T-helper 2 cell treated with Interferon-gamma antibody and Interleukin-4, amounts not matched to agents 100 ng/mL and 5 ng/mL, for 36 hours (primary cell): ENCODE measurements at regions not wholly inside any gene's neighbourhood (a gene's known extent, or its start where the extent isn't known, plus 50 kb on each side); places are given as distances from the start of the nearest gene placed in this dataset.

Experiments
- intact Hi-C: fragments of 100-400 bp; cut with micrococcal nuclease; formaldehyde crosslinking; loops from one replicate; pipeline ENCODE4 v1.15.1; 2023

DNA sequence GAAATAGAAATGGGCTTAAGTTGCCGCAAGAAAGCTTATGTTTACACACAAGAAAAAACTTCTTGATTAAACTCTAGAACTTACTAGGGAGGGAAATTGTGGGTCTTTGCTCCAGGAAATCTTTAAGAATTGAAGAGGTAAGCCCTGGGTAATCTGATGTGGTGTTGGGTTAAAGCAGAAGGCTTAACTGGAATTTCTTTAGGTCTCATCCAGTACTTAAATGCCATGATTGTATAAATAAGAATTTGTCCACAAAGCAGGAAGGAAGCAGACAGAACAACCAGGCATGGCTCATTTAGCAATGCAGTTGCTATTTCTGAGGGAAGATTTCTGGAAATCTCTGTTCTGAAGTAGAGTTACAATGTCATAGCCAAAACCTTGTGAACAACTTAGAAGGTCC is 360.4 kb downstream of the KLF5 start:
- intact Hi-C loops: loop anchor here (5.0 kb wide), 2 partner anchors 192 to 288 kb away; no protein-coding TSS in a partner anchor

DNA sequence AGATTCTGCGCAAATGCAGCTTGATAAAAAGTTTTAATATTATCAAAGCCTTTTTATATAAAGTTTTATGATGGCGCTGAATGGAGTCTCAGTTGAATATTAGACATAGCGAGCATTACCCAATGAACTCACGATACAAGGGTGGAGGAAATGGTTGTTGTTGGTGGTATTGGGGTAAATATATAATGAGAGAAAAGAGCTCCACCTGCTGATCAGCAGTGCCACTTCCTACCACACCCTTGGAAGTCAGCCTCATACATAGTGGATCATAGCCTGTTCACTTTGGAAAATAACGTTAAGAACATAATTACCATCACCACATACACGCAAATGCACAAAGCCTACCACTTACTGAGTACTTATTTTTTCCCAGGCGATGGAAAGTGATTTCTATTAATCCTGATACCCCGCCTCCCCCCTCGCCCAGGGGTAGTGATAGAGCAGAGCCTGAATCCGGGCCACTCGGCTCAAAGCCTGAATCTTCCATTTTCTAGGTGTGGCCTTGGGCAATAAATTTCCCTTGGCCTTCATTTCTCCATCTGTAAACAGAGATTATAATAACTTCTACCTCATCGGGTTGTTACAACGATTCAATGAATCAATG is 358.3 kb downstream of the KLF5 start:
- intact Hi-C loops: loop anchor here (1.0 to 5.0 kb wide), 4 partner anchors 190 to 576 kb away; partner anchors contain the start of gene KLF5

DNA sequence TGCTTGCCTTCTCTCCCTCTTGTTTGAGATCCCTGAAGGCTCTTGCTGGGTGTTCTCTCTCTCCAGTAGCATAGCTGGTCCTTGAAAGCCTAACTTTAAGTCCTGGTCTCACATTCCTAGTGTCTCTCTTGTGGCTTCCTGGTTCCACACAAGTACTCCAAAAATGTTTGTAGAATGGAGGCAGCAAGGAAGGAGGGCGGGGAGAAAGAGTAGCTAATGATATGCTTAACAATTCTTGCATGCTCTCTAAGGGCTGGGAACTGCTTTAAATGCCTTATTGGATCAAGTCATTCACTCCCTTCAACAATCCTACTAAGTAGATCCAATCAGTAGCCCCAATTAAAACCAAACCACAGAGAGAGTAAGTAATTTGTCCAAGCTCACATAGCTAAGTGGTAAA is 357.3 kb downstream of the KLF5 start:
- intact Hi-C loops: loop anchor here (2.0 to 5.0 kb wide), 3 partner anchors 189 to 575 kb away; no protein-coding TSS in a partner anchor

DNA sequence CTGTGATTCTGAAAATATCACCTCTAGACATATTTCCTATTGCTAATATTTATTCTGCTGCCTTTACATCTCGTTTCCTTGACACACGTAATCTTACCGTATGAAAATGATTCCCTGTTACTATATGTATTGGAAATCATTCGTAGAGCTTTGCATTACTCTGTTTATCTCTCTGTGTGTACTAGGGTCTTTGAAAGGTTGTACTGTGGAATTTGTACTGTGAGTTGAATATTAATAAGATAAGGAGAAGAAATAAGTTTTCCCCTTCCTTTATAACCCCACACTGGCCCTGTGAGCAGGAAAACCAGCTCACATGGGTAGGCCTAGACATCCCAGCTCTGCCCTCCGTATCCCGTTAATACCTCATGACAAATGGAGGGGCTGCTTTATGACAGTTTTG is 354.9 kb downstream of the KLF5 start:
- intact Hi-C loops: no loop called here

DNA sequence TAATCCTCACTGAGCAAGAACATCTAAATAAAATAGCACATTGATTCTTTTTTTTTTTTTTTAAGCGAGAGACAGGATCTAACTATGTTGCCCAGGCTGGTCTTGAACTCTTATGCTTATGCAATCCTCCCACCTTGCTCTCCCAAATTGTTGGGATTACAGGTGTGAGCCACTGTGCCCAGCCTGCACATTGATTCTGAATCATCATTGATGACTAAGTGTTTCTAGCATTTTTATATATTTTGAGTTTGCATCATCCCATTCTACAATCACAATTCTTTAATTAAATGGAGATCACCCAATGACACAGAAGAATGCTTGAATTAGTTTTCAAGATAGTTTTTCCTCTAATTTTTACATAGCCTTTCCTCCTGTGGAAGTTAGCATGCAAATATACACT is 354.1 kb downstream of the KLF5 start:
- intact Hi-C loops: no loop called here

DNA sequence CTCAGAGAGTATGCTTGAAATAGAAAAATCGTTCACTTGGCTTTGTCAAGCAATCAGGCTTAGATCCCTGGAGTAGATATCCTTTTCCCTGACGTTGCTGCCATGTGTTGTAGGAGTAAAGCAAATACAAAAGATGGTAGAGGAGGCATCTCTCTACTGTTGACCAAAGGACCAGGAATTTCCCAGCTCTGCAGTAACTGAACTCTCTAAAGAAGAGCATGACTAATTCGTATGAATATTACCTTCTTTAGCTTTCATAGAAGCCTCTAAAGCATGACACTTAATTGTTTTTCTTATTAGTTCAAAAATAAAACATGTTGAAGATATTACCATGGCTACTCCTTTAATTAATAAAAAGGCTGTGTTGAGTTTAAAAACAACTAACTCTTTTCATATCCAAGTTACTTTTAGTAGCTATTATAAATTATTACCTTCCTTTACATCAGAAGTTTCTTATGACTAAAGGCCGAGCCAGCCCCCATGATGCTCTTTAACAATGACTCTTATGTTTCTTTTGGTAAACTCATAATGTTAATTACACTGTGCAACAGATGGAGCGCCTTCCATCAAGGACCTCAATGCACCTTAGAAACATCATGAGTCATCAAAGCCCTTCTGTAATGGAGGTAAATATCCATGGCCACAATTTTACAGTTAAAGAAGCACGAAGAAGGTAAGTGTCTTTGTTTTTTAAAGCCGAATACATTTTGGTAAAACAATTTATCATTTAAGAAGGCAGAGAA is 352.4 kb downstream of the KLF5 start:
- intact Hi-C loops: no loop called here

DNA sequence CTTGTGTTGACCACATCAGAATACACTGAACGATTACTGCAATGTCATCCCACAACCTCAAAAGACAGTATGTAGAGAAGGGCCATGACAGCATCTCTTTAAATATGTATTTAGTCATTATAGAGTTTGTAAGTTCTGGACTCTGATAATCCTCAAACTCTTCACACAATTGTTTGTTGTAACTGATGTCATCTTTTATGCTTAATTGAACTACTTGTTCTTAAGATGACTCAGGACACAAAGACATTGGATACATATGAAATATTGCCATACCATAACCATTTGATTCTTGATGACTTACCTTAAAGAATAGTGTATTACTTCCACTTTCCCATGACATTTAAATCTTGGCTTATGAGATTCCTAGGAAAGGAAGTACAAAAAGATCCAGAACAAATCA is 347.6 kb downstream of the KLF5 start:
- intact Hi-C loops: no loop called here

DNA sequence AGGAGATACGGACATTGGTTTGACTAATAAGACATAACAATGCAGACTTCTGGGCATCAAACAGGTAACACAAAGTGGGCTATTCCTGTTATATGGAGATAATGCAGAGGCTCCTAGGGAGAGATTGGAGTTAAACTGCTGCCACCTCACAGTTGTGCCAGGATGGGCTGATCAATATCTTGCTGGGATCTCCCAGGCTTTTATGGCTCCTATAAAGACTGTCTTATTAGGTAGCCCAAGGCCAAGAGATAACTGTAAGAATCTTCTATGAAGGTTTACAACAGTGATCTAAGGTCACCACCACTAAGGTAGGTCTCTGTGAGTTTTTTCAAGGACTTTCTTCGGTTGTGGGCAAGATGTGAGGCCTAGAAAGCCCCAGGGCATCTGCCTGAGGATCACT is 345.8 kb downstream of the KLF5 start:
- intact Hi-C loops: loop anchor here (5.0 kb wide), 1 partner anchor 298 kb away; no protein-coding TSS in a partner anchor

DNA sequence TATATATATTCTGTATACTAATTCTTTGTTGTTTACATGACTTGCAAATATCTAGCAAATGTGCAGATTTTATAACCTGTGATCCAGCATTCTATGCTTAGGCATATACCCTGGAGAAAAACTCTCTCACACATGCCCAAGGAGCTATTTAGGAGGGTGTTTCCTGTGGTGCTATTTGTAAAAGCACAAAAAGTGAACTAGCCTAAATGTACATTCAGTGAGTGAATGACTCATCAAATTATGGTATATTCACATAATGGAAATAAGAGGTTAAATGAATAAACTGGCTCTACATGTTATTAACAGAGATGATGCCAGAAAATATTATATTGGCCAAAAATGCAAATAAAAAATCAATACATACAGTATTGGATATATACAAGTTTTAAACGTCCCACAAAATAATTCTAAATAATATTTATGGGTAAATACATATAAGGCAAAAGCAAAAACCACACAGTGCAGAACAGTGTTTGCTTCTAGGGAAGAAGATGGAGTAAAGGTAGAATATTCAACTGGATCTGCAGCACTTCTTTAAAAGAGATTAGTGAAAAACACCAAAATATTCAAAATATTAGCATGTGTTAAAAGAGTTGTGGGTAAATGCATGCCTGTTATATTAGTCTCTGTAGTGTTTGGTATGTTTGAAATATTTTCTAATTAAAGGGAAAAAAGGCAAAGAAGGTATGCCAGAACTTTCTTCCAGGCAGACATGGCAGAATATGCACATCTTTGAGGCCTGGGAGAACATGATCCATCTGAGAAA is 344.7 kb downstream of the KLF5 start:
- intact Hi-C loops: loop anchor here (5.0 kb wide), 1 partner anchor 299 kb away; no protein-coding TSS in a partner anchor

DNA sequence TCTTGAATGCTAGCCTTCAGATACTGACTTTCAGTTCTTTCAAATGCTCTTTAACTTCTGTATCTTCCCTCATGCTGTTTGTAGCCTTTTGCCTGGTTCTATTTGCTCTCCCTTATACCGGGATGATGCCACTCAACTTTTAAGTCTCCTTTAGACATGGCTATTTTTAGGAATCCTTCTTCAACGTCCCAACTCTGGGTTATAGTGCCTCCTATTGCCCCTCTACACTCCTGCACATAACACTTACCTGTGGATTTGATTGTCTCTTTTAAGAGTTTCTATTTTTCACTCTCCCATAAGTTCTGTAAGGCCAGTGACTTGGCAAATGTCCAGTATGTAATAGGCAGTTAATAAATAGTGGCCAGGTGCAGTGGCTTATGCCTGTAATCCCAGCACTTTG is 343.0 kb downstream of the KLF5 start:
- intact Hi-C loops: loop anchor here (5.0 kb wide), 1 partner anchor 301 kb away; no protein-coding TSS in a partner anchor

DNA sequence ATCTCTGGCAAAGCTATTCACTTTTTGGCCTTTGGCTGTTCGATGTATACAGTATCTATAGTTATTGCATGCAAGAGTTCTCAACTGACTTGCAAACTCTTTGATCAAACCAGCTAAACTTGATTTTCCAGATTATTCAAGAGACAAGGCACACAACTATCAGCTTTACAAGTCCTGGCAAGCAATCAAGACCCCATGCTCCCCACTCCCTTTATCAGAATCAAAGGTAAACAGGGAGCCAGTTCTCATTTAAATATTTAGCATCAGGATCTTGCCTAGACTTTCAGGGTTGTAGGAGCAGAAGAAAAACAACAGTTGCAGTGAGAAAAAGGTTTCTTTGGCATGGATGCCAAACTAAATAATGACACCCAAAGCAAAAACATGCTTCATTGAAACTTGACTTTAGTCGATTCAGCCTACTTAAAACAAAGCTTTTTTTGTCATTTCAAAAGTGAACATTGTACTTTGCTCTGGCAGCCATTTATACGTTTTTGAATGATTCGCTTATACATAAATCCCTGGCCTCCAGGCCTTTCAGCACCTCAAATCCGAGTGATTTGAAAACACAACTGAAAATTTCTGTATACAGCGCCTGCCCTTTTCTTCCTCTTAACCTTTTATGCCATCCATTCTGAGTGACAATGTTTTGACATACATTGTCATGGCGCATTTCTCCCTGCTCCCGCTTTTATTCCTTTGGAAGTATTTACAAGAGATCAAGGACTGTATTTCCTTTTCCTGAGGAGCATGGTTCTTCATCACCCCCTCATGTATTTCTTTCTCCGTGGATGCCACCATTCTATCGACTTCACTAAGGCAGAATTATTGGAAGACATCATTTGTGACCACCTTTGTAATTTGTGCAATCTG is 340.8 kb downstream of the KLF5 start:
- intact Hi-C loops: loop anchor here (5.0 kb wide), 1 partner anchor 303 kb away; no protein-coding TSS in a partner anchor

DNA sequence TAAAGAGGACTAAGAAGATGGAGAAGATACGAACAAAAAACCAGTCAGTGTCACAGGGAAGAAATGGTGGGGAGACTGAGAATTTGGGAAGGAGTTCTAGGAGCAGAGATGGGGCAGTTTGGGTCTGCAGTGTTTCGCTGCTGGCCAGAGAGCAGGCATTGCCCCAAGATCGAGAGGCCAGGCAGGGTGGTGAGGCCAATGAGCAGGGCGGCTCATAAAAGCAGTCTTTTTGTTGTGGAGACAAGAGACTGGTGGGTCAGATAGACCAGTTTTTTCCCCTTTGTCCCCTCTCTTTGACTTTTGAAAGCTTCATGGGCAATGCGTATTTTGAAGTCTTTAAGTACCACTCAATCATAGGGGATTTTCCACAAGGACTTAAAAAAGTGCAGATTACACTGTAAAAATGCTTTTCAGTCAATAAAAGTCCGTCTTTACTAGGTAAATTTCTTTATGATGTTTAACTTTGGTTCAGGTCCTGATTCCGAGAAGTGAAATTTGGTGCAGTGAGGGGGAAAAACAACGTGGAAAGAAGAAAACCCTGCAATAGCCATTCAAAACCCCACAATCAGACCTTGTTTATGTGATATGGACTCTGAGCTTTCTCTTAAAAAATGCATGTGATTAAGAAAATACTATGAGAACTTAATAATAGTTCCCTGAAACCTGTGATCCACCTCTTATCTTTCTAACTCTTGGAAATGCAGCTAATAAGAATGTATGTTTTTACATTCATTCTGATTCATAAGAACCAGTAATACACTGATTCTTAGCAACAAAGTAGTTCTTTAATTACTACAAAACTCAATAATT is 338.9 kb downstream of the KLF5 start:
- intact Hi-C loops: no loop called here

DNA sequence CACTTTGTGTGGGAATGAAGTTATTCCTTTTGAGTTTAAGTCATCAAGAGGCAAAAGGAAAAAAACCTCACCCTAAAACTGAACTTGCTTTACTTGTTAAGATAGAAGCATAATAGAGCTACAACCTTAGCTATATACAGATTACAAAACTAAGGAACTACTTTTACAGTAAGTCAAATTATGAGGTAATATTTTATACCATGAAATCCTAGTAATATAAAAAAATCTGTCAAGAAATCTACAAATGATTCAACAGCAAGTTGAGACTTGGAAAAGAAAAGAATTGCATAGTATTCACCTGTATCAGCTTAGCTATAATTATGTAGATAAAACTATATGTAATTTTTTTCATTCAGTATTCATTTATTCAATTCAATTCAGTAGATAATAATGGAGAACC is 335.3 kb downstream of the KLF5 start:
- intact Hi-C loops: no loop called here

DNA sequence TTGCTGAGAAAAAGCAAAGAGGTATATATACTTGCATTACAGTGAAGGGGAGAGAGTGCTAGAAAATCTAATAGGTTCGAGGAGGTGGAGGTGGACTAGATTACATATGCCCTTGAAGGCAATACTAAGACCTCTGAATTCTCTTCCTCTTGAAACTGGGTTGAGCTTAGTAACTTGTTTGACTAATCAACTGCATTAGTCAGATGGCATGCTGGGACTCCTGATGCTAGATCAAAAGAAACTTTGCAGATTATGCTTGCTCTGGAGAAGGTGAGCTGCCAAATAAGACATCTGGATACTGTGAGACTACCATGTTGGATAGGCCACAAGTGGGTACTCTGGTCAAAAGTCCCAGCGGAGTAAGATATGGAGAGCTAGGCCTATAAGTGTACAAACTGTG is 331.3 kb downstream of the KLF5 start:
- intact Hi-C loops: no loop called here

DNA sequence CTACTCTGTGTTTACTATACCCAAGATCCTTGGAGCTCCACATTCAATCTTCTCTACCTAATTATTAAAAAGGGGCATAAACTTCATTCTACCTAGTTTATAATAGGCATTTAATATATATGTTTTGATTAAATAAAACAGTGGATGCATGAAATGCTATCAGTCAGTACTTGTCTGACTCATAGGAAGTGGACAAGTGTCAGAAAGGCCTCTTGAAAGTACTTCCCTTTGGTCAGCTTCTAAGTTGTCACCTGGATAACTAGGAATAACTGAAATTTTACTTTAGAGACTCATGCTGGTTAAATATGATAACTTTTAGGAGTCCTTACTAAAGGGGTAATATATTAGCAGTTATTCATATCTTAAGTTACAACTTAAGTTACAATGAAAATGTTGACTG is 329.8 kb downstream of the KLF5 start:
- intact Hi-C loops: no loop called here

DNA sequence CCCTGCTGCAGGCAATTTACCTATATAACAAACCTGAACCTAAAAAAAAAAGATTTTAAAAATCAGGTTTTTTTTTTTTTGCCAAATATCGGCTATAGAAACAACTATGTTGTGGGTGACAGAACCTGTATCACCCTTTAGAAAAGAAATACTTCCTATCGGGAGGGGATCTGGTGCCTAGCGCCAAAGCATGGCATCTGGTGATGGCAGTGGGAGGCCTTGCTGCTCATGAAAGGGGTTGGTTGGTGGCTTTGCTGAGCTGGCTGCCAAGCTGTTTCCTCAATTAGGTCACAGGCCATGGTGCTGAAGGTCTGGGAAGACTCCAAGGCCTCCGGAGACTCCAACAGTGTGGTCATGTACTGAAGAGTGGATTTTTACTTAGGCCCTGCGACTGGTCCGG is 328.5 kb downstream of the KLF5 start:
- intact Hi-C loops: no loop called here

DNA sequence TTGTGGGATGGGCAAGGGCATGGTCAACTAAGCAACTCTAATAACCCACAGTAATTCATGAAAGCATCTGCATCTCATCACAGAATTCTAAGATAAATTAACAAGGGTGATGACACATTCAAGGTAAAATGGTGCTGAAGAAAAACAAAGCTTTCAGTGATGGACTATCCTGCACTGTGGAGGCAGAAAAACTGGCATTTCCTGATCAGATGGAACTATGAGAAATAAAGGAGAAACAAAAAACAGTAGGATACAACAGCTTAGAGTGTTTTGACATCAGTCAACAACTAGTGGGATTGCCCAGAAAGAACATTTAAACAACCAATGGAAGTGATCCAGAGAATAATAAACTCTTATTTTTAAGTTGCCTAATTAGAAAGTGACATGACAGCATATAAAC is 327.0 kb downstream of the KLF5 start:
- intact Hi-C loops: no loop called here

DNA sequence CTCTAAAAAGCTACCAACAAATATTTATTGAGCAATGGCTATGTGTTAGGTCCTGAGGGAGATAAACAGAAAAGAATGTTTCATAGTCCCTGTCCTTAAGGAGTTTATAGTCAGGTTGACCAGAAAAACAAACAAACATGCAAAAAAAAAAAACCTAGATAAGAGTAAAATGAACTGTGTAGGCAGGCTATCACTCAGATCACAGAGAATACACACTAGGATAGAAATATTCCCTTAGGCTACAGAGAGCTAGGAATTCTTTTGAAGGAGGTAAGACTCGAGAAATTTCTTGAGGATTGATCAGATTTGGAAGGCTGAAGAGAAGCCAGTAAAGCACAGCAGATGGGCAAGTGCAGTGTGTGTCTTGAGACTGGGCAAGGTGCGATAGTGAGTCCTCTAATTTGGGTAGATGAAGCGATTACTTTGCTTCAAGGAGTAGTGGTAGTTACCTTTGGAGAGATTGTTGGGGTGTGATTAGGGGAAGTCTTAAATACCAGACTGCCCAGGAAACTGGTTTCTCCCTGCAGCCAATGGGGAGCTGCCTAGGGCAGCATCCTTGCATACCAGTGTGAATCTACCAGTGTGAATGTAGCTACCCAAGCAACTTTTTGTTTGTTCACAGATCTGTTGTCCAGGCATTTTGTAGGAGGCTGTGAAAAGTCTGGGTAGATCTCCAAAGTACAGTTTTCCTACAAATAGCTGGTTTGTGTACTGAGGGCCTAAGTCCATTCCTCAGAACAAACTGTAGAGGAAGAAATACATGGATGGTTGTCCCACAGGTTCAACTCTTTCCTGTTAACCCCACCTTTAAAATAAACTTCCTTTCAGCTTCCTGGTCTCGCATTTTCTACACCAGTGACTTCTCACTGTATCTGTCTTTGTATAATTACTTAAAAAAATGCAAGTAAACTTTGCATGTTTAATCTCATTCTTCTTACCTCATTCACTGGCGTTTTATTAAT is 314.1 kb downstream of the KLF5 start:
- intact Hi-C loops: no loop called here

DNA sequence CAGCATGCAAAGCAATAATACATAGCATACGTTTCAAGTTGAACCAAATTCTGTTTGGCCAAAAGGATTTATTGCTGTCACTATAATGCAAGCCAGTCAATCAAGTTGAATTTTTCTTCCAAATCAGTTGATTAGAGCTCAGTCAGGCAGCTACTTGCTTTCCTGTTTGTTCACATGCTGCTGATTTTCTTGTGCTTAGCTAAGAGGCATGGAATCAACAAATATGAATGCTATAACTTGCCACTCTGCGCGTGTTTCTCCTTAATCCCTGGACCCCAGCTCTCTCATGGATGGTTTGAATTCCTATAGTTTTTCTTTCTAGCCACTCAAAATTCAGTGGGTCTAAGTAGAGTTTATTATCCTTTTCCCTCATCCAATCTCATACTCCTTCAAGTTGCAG is 311.3 kb downstream of the KLF5 start:
- intact Hi-C loops: no loop called here
